HEK293 (cell line): ENCODE measurements at regions not wholly inside any gene's neighbourhood (a gene's known extent, or its start where the extent isn't known, plus 50 kb on each side); places are given as distances from the start of the nearest gene placed in this dataset.

ENCODE experiments used
- CTCF ChIA-PET: fragments of 350-600 bp; formaldehyde crosslinking; extraction: SDS; loops from one replicate; lab custom pipeline; 2021; ENCODE audit warnings: antibody characterized with exemption; lab: Yijun Ruan, JAX
- POLR2A ChIA-PET: fragments of 300-600 bp; formaldehyde crosslinking; extraction: SDS; loops from one replicate; lab custom pipeline; 2020; ENCODE audit warnings: antibody characterized with exemption, inconsistent platforms; lab: Yijun Ruan, JAX
- H3K27ac ChIP-seq: fragments of 200-500 bp; sonication (Bioruptor generic); 2 replicates; pipeline ENCODE4 v1.5.1; 2014; ENCODE audit warnings: low read depth, low read length, control low read depth, inconsistent platforms; ENCODE audit errors: extremely low read depth
- H3K36me3 ChIP-seq, 2 experiments: fragments of 200-500 bp in 1 of 2; sonication (Bioruptor generic) in 1 of 2; 1 replicate in 1 of 2; 2 replicates in 1 of 2; pipeline ENCODE4 v1.5.1; 2014 to 2017; ENCODE audit warnings: inconsistent platforms in 2 of 2, low read length in 2 of 2; ENCODE audit not compliant: control insufficient read depth in 2 of 2, insufficient read depth in 1 of 2
- H3K4me1 ChIP-seq: fragments of 200-500 bp; sonication (Bioruptor generic); 2 replicates; pipeline ENCODE4 v1.5.1; 2014; ENCODE audit warnings: mild to moderate bottlenecking, low read length, inconsistent platforms; ENCODE audit not compliant: control insufficient read depth, insufficient read depth
- H3K4me3 ChIP-seq: 2 replicates; pipeline ENCODE4 v1.5.1; 2011; ENCODE audit warnings: low read depth, mild to moderate bottlenecking, control low read depth, low read length, moderate library complexity
- H3K9me3 ChIP-seq: fragments of 200-500 bp; sonication (Bioruptor generic); 2 replicates; pipeline ENCODE4 v1.5.1; 2014; ENCODE audit warnings: low read depth, low read length, inconsistent platforms; ENCODE audit not compliant: control insufficient read depth, insufficient read depth
- KLF16 ChIP-seq: fragments of 450-650 bp; formaldehyde crosslinking; IDR thresholded peaks from 2 replicates; pipeline ENCODE4 v1.5.1; 2017; ENCODE audit warnings: missing biosample characterization, missing genetic modification characterization
- MYNN ChIP-seq: fragments of 450-650 bp; formaldehyde crosslinking; IDR thresholded peaks from 2 replicates; pipeline ENCODE4 v1.5.1; 2016; ENCODE audit warnings: missing biosample characterization, missing genetic modification characterization, borderline replicate concordance
- SP2 ChIP-seq: fragments of 450-650 bp; formaldehyde crosslinking; IDR thresholded peaks from 2 replicates; pipeline ENCODE4 v1.5.1; 2016; ENCODE audit warnings: missing biosample characterization, missing genetic modification characterization
- YY1 ChIP-seq: fragments of 450-650 bp; formaldehyde crosslinking; IDR thresholded peaks from 2 replicates; pipeline ENCODE4 v1.5.1; 2018; ENCODE audit warnings: missing biosample characterization, missing genetic modification characterization
- ZNF140 ChIP-seq: fragments of 450-650 bp; formaldehyde crosslinking; IDR thresholded peaks from 2 replicates; pipeline ENCODE4 v1.5.1; 2016; ENCODE audit warnings: missing biosample characterization, missing genetic modification characterization
- ZNF350 ChIP-seq: fragments of 450-650 bp; formaldehyde crosslinking; IDR thresholded peaks from 2 replicates; pipeline ENCODE4 v1.5.0; 2017; ENCODE audit warnings: missing biosample characterization, mild to moderate bottlenecking, missing genetic modification characterization
- ZNF426 ChIP-seq: fragments of 450-650 bp; formaldehyde crosslinking; IDR thresholded peaks from 2 replicates; pipeline ENCODE4 v1.5.1; 2017; ENCODE audit warnings: missing biosample characterization, missing genetic modification characterization, mild to moderate bottlenecking, inconsistent platforms, moderate library complexity
- ZNF473 ChIP-seq: fragments of 450-650 bp; formaldehyde crosslinking; IDR thresholded peaks from 2 replicates; pipeline ENCODE4 v1.5.1; 2017; ENCODE audit warnings: missing biosample characterization, missing genetic modification characterization
- ZNF555 ChIP-seq: fragments of 450-650 bp; formaldehyde crosslinking; conservative IDR thresholded peaks from 2 replicates; pipeline ENCODE4 v1.5.1; 2017; ENCODE audit warnings: missing biosample characterization, mild to moderate bottlenecking, missing genetic modification characterization, inconsistent platforms
- ZNF623 ChIP-seq: fragments of 450-650 bp; formaldehyde crosslinking; IDR thresholded peaks from 2 replicates; pipeline ENCODE4 v1.5.1; 2016; ENCODE audit warnings: missing biosample characterization, missing genetic modification characterization
- ZNF624 ChIP-seq: fragments of 450-650 bp; formaldehyde crosslinking; IDR thresholded peaks from 2 replicates; pipeline ENCODE4 v1.5.1; 2017; ENCODE audit warnings: missing biosample characterization, missing genetic modification characterization
- ZNF626 ChIP-seq: fragments of 450-650 bp; sonication (Bioruptor Pico); formaldehyde crosslinking; IDR thresholded peaks from 2 replicates; pipeline ENCODE4 v1.5.1; 2018; ENCODE audit warnings: missing biosample characterization, missing genetic modification characterization, inconsistent platforms
- ZNF658 ChIP-seq: fragments of 450-650 bp; formaldehyde crosslinking; IDR thresholded peaks from 2 replicates; pipeline ENCODE4; 2016; ENCODE audit warnings: missing biosample characterization, missing genetic modification characterization
- ZNF747 ChIP-seq: fragments of 450-650 bp; formaldehyde crosslinking; IDR thresholded peaks from 2 replicates; pipeline ENCODE4 v1.5.1; 2016; ENCODE audit warnings: missing biosample characterization, missing genetic modification characterization
- ZNF843 ChIP-seq: fragments of 450-650 bp; formaldehyde crosslinking; IDR thresholded peaks from 2 replicates; pipeline ENCODE4 v1.5.1; 2016; ENCODE audit warnings: missing biosample characterization, missing genetic modification characterization
- TF ChIP-seq, protein P1 (sequence below): fragments of 450-650 bp; formaldehyde crosslinking; IDR thresholded peaks from 2 replicates; pipeline ENCODE4 v1.5.1; 2016; ENCODE audit warnings: missing biosample characterization, missing genetic modification characterization
- TF ChIP-seq, protein P2 (sequence below): fragments of 450-650 bp; formaldehyde crosslinking; IDR thresholded peaks from 2 replicates; pipeline ENCODE4 v1.5.1; 2016; ENCODE audit warnings: missing biosample characterization, missing genetic modification characterization
- TF ChIP-seq, protein P3 (sequence below): fragments of 450-650 bp; formaldehyde crosslinking; IDR thresholded peaks from 2 replicates; pipeline ENCODE4 v1.5.1; 2016; ENCODE audit warnings: missing biosample characterization, missing genetic modification characterization
- TF ChIP-seq, protein P4 (sequence below): fragments of 450-650 bp; formaldehyde crosslinking; IDR thresholded peaks from 2 replicates; pipeline ENCODE4 v1.5.1; 2016; ENCODE audit warnings: missing biosample characterization, missing genetic modification characterization, low read depth

DNA sequence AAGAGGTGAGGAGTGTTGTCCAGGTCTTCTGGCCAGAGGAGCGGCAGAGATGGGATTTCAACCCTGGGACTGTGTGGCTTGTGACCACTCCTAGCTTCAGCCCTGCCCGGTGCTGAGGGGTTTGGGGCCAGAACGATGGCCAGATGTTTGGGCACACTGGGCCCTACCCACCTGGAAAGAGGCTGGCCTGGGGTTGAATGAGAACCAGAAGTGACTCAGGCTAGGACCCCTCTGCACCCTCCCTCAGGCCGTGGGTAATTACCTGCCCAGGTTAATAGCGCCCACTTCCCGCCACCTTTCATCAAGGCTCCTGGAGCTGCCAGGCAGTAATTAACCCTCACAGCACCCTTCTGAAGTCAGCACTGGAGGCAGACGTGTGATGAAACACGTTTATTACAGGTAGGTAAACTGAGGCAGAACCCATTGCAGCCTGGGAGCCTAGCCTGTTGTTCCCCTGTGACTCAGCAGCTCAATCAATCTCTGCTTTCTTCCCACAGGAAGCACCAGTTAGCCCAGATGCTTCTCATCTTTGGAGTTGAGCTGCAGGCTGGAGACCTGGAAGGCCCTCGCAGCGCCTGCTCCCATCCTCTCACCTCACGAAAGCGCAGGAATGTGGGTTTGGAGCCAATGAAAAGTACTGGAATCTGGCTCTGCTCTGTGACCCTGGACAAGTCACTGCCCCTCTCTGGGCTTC lies 120.8 kb downstream of the CEBPB start:
- Histone ChIP-seq H3K9me3 (no peaks in the 10 kb centered on the region), H3K4me1 (no peaks in the 10 kb centered on the region)
- TF ChIP-seq, protein P1, sequence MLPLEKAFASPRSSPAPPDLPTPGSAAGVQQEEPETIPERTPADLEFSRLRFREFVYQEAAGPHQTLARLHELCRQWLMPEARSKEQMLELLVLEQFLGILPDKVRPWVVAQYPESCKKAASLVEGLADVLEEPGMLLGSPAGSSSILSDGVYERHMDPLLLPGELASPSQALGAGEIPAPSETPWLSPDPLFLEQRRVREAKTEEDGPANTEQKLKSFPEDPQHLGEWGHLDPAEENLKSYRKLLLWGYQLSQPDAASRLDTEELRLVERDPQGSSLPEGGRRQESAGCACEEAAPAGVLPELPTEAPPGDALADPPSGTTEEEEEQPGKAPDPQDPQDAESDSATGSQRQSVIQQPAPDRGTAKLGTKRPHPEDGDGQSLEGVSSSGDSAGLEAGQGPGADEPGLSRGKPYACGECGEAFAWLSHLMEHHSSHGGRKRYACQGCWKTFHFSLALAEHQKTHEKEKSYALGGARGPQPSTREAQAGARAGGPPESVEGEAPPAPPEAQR (tag by site-specific recombination): no peak
- TF ChIP-seq ZNF426 (tag by site-specific recombination) (no peak), ZNF555 (no peak), ZNF843 (no peak), ZNF747 (tag by site-specific recombination) (no peak)
- TF ChIP-seq, all 188 proteins: peak for 0
- ChIA-PET POLR2A (no interaction called here), CTCF (no interaction called here)
- H3K27ac ChIP-seq: no peak overlapping the region
- H3K36me3 ChIP-seq: no peaks in the 10 kb centered on the region
- no peak overlapping the region for H3K4me3 ChIP-seq

DNA sequence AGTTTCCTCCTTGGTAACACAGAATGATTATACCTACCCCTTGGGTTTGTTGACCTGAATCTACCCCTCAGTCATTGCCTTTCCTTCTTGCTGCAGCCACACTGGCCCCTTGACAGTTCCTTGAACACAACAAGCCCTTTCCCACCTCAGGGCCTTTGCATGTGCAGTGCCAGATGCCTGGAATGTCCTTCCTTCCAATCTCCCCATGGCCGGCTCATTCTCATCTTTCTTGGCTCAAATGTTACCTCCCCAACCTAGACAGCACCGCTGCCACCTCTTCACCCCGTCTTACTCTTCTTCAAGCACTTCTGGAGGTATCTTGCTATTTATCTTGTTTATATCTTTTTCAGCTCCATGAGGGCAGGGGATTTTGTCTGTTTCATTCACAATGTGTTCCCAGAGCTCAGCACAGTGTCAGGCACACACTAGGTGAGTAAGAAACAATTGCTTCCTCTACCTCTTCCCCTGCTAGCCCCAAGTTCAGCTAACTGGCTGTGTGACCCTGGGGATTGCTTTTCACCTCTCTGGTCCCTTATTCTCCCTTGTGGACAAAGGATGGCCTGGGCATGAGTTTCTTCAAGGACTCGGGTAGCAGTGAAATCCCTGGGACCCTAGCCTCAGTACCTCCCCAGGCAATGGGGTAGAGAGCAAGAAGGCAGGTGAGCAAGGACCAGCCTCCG lies 121.5 kb downstream of the CEBPB start:
- Histone ChIP-seq H3K27ac (no peak overlapping the region), H3K36me3 (no peaks in the 10 kb centered on the region), H3K4me3 (no peak overlapping the region), H3K4me1 (no peaks in the 10 kb centered on the region), H3K9me3 (no peaks in the 10 kb centered on the region)
- TF ChIP-seq ZNF623 (tag by site-specific recombination): peak; percentile 97
- no peak for TF ChIP-seq ZNF473 (tag by site-specific recombination)
- POLR2A ChIA-PET: no interaction called here
- CTCF ChIA-PET: no interaction called here

DNA sequence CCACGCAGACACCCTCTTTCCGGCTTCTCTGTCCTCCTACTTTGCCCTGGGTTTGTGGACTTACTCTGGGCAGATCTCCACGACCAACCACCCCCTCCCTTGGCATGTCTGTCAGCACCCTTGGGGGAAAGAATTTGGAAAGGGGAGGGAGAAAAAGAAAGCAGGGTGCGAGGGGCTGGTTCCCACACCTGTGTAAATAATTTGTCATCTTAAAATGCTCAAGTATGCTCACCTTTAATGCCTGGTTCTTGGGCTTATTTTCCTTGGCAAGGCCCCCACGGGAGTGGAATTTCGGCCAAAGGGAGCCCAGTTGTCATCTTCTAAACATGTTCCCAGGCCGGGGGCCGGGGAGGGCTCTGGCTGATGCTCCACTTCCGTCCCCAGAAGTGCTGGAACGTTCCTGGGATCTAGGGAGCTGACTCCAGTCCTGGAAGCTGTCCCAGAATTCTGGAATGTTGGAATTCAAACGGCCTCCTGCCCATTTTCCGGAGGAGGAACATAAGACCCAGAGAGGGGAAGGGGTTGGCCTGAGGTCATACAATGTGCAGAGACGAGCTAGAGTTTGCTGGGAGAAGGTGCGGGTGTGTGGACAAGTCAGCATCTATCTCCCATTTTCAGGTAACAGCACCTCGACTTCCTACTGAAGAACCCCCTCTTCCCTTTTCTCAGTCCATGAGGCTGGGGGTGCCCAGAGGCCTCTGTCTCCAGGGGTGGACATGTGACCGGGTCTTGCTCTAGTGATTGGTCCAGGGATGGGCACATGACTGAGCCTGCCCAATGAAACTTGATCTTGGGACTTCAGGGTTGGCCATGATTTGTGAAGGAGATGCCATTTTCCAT lies 122.3 kb downstream of the CEBPB start:
- Histone ChIP-seq H3K4me1 (no peaks in the 10 kb centered on the region), H3K4me3 (no peak overlapping the region), H3K9me3 (no peaks in the 10 kb centered on the region), H3K36me3 (no peaks in the 10 kb centered on the region), H3K27ac (no peak overlapping the region)
- CTCF ChIA-PET: interaction anchor here (0.6 kb wide), 1 partner anchor 130 kb away, joined by 5 read pairs; no protein-coding TSS in a partner anchor
- POLR2A ChIA-PET: no interaction called here
- TF ChIP-seq MYNN (tag by site-specific recombination) (no peak), SP2 (0 out of 2 replicates have a peak, but pooled peaks have one; percentile 11), ZNF140 (tag by site-specific recombination) (no peak), ZNF555 (no peak), ZNF658 (tag by site-specific recombination) (no peak)
- TF ChIP-seq, protein P2, sequence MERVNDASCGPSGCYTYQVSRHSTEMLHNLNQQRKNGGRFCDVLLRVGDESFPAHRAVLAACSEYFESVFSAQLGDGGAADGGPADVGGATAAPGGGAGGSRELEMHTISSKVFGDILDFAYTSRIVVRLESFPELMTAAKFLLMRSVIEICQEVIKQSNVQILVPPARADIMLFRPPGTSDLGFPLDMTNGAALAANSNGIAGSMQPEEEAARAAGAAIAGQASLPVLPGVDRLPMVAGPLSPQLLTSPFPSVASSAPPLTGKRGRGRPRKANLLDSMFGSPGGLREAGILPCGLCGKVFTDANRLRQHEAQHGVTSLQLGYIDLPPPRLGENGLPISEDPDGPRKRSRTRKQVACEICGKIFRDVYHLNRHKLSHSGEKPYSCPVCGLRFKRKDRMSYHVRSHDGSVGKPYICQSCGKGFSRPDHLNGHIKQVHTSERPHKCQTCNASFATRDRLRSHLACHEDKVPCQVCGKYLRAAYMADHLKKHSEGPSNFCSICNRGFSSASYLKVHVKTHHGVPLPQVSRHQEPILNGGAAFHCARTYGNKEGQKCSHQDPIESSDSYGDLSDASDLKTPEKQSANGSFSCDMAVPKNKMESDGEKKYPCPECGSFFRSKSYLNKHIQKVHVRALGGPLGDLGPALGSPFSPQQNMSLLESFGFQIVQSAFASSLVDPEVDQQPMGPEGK (tag by site-specific recombination): no peak

DNA sequence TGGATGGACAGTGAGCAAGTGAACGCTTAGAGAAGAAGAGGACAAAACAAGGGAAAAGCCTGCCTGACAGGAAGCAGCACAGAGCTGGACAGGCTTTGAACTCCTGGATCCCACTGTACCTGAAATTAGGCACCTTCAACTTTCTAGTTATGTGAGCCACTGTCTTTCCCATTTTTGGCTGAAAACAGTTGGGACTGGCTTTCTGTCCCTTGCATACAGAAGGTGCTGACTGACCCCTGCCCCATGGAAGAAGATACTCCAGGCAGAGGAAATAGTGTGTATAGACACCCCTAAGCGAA lies 122.8 kb downstream of the CEBPB start:
- ChIA-PET POLR2A (no interaction called here), CTCF (no interaction called here)
- no peaks in the 10 kb centered on the region for H3K9me3 ChIP-seq
- no peaks in the 10 kb centered on the region for H3K4me1 ChIP-seq
- H3K36me3 ChIP-seq: no peaks in the 10 kb centered on the region
- no peak overlapping the region for H3K27ac ChIP-seq
- H3K4me3 ChIP-seq: no peak overlapping the region
- no peak for TF ChIP-seq KLF16
- TF ChIP-seq, protein P3, sequence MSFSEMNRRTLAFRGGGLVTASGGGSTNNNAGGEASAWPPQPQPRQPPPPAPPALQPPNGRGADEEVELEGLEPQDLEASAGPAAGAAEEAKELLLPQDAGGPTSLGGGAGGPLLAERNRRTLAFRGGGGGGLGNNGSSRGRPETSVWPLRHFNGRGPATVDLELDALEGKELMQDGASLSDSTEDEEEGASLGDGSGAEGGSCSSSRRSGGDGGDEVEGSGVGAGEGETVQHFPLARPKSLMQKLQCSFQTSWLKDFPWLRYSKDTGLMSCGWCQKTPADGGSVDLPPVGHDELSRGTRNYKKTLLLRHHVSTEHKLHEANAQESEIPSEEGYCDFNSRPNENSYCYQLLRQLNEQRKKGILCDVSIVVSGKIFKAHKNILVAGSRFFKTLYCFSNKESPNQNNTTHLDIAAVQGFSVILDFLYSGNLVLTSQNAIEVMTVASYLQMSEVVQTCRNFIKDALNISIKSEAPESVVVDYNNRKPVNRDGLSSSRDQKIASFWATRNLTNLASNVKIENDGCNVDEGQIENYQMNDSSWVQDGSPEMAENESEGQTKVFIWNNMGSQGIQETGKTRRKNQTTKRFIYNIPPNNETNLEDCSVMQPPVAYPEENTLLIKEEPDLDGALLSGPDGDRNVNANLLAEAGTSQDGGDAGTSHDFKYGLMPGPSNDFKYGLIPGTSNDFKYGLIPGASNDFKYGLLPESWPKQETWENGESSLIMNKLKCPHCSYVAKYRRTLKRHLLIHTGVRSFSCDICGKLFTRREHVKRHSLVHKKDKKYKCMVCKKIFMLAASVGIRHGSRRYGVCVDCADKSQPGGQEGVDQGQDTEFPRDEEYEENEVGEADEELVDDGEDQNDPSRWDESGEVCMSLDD (tag by site-specific recombination): no peak
- TF ChIP-seq, protein P4, sequence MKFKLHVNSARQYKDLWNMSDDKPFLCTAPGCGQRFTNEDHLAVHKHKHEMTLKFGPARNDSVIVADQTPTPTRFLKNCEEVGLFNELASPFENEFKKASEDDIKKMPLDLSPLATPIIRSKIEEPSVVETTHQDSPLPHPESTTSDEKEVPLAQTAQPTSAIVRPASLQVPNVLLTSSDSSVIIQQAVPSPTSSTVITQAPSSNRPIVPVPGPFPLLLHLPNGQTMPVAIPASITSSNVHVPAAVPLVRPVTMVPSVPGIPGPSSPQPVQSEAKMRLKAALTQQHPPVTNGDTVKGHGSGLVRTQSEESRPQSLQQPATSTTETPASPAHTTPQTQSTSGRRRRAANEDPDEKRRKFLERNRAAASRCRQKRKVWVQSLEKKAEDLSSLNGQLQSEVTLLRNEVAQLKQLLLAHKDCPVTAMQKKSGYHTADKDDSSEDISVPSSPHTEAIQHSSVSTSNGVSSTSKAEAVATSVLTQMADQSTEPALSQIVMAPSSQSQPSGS (tag by site-specific recombination): no peak
- no peak for TF ChIP-seq ZNF350 (tag by site-specific recombination)
- no peak for TF ChIP-seq ZNF624 (tag by site-specific recombination)
- no peak for TF ChIP-seq YY1
- TF ChIP-seq ZNF626: no peak
